ENCODE measurements at regions not wholly inside any gene's neighbourhood (a gene's known extent, or its start where the extent isn't known, plus 50 kb on each side); places are given as distances from the start of the nearest gene placed in this dataset.

- no peak for TF ChIP-seq CTCF (IDR thresholded peaks at IDR 0.05; ENCODE audit: poor library complexity, severe bottlenecking)
- no peak for TF ChIP-seq EZH2 (IDR thresholded peaks at IDR 0.05; ENCODE audit: borderline replicate concordance, insufficient read depth, low read length, poor library complexity, severe bottlenecking)
- TF ChIP-seq POLR2AphosphoS5 (IDR thresholded peaks at IDR 0.05), result no peak
- no peak for TF ChIP-seq TAF1 (IDR thresholded peaks at IDR 0.05; ENCODE audit: low read depth)
Observed at GRCh38 chr14:88987516-88987915, 163.1 kb downstream of the TTC8 start.

Measured in neural cell (in vitro differentiated cells).